ENCODE measurements at regions not wholly inside any gene's neighbourhood (a gene's known extent, or its start where the extent isn't known, plus 50 kb on each side); places are given as distances from the start of the nearest gene placed in this dataset.
"Not testable (repeated sequence)": the region's sequence is repeated elsewhere in the genome, so short reads cannot be mapped to it uniquely, and the experiment has no call there.

DNA sequence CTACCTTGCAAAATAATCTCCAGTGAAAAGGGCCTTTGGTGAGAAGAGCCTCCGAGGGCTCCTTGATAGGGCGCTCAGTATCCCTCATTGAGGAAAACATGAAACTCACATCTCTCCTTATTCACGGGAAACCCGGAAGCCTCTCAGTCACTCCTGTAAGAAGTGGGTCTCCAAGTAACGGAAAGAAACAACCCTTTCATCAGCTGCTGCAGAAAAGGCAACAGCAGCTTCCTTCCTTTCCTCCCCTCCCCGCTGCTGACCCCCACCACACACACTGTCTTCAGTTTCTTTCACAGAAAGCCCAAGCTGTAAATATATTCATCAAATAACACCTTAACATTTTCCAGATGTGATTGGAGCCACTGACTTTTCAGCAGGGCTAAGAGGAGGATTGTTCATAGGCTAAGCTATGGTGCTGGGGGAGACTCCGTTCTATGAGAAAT is 81.4 kb downstream of the C9orf152 start:
- DNase-seq, result no peak
- peaks cover 16% of the 10 kb centered on the region for H3K4me1 Mint-ChIP-seq (ENCODE audit: low read depth)
- POLR2A ChIA-PET, result interaction anchor here (1.7 kb wide), 1 partner anchor 18 kb away, joined by 3 read pairs; no protein-coding TSS in a partner anchor
- H3K27ac Mint-ChIP-seq, result no peak overlapping the region
- intact Hi-C loops (cut with micrococcal nuclease), result no loop called here
- H3K4me3 Mint-ChIP-seq, result no peak overlapping the region
- no peaks in the 10 kb centered on the region for H3K27me3 Mint-ChIP-seq
- CTCF ChIA-PET, result interaction anchor here (0.6 kb wide), 1 partner anchor 247 kb away, joined by 5 read pairs; no protein-coding TSS in a partner anchor
- no peaks in the 10 kb centered on the region for H3K9me3 Mint-ChIP-seq
- H3K36me3 Mint-ChIP-seq, result no peaks in the 10 kb centered on the region

GRCh38 chr9:110126986-110127864 is 80.7 kb downstream of the C9orf152 start:
- no peaks in the 10 kb centered on the region for H3K36me3 Mint-ChIP-seq
- intact Hi-C loops (cut with micrococcal nuclease), result no loop called here
- peaks cover 16% of the 10 kb centered on the region for H3K4me1 Mint-ChIP-seq (ENCODE audit: low read depth)
- ChIA-PET CTCF (interaction anchor here (0.6 kb wide), 1 partner anchor 247 kb away, joined by 5 read pairs; no protein-coding TSS in a partner anchor), POLR2A (no interaction called here)
- H3K27me3 Mint-ChIP-seq, result no peaks in the 10 kb centered on the region
- DNase-seq, result no peak
- no peak overlapping the region for H3K27ac Mint-ChIP-seq
- H3K9me3 Mint-ChIP-seq, result no peaks in the 10 kb centered on the region
- H3K4me3 Mint-ChIP-seq, result no peak overlapping the region

DNA sequence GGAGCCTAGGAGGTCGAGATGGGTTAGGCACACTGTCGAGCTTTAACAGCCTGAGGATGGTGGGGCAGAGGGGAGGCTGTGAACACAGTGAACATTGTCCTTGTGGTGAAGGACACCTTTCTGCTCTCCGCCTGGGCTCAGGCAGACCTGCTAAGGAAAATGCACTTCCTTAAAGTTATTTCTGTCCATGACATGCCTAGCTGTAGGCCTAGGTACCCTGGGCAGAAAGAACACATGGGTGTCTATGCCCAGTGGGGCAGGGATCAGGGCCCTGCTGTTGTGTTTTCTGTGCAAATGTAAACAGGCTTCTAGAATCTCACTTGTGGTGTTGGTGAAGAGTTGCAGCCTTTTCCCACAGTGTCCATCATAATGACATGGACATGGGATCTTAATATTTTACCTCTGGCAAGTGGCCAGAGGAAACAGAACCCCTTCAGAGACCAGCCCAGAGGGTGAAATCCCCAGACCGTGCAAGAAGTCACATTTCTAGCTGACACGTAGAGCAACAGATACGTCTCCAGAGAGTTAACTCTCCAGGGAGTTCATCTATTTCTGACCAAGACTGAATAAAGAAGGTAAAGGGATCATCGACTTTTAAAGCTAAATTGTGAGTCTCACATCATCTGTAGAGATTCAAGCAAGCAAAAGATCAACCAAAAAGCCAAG is 79.2 kb downstream of the C9orf152 start:
- intact Hi-C loops (cut with micrococcal nuclease), result no loop called here
- ChIA-PET CTCF (interaction anchor here (1.5 kb wide), 1 partner anchor 20 kb away, joined by 3 read pairs; no protein-coding TSS in a partner anchor), POLR2A (no interaction called here)
- no peak for DNase-seq
- no peak overlapping the region for H3K4me3 Mint-ChIP-seq
- no peaks in the 10 kb centered on the region for H3K9me3 Mint-ChIP-seq
- H3K4me1 Mint-ChIP-seq (ENCODE audit: low read depth), result peaks cover 21% of the 10 kb centered on the region
- H3K27me3 Mint-ChIP-seq, result no peaks in the 10 kb centered on the region
- no peaks in the 10 kb centered on the region for H3K36me3 Mint-ChIP-seq
- no peak overlapping the region for H3K27ac Mint-ChIP-seq

- intact Hi-C loops (cut with micrococcal nuclease), result no loop called here
- no peak overlapping the region for H3K27ac Mint-ChIP-seq
These were observed 78.5 kb downstream of the C9orf152 start for GRCh38 chr9:110129425-110129824.

DNA sequence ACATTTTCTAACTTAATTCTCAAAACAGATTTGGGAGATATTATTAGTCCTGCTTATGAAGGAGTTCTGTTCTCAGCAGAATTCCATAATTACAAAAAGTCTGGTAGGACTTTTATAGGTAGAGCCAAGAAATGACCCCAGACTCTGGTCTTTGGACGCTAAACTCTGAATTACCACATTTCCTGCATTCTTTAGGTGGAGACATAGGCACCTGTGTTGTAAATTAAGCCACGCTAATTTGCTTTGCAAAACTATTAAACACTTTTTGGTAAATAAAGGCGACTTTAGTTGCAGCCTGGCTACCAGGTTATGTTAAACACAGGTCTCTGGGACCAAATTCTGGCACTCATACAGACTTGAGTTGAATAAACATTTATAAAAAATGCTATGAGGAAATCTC is 77.7 kb downstream of the C9orf152 start:
- peaks cover 21% of the 10 kb centered on the region for H3K4me1 Mint-ChIP-seq (ENCODE audit: low read depth)
- H3K27ac Mint-ChIP-seq, result no peak overlapping the region
- H3K27me3 Mint-ChIP-seq, result no peaks in the 10 kb centered on the region
- no peaks in the 10 kb centered on the region for H3K9me3 Mint-ChIP-seq
- no peak for DNase-seq
- no peaks in the 10 kb centered on the region for H3K36me3 Mint-ChIP-seq
- POLR2A ChIA-PET, result no interaction called here
- intact Hi-C loops (cut with micrococcal nuclease), result no loop called here
- CTCF ChIA-PET, result interaction anchor here (0.9 kb wide), 1 partner anchor 227 kb away, joined by 4 read pairs; no protein-coding TSS in a partner anchor
- no peak overlapping the region for H3K4me3 Mint-ChIP-seq

More at GRCh38 chr9:110129425-110129824, 78.5 kb downstream of the C9orf152 start:
- CTCF ChIA-PET, result interaction anchor here (0.6 to 1.5 kb wide), 2 partner anchors 19 to 78 kb away, joined by 3 read pairs; no protein-coding TSS in a partner anchor
- Mint-ChIP-seq H3K4me1 (ENCODE audit: low read depth) (peaks cover 21% of the 10 kb centered on the region), H3K4me3 (no peak overlapping the region), H3K27me3 (no peaks in the 10 kb centered on the region), H3K9me3 (no peaks in the 10 kb centered on the region), H3K36me3 (no peaks in the 10 kb centered on the region)
- no peak for DNase-seq
- POLR2A ChIA-PET, result no interaction called here

- ChIA-PET POLR2A (interaction anchor here (0.6 kb wide), 1 partner anchor 225 kb away, joined by 3 read pairs; no protein-coding TSS in a partner anchor), CTCF (interaction anchor here (0.9 kb wide), 1 partner anchor 228 kb away, joined by 4 read pairs; no protein-coding TSS in a partner anchor)
- H3K4me3 Mint-ChIP-seq, result no peak overlapping the region
- no peaks in the 10 kb centered on the region for H3K27me3 Mint-ChIP-seq
- intact Hi-C loops (cut with micrococcal nuclease), result no loop called here
- peaks cover 15% of the 10 kb centered on the region for H3K4me1 Mint-ChIP-seq (ENCODE audit: low read depth)
- peaks cover under 1% of the 10 kb centered on the region for H3K36me3 Mint-ChIP-seq
- no peak for DNase-seq
- no peak overlapping the region for H3K27ac Mint-ChIP-seq
- H3K9me3 Mint-ChIP-seq, result no peaks in the 10 kb centered on the region
These were observed 77.1 kb downstream of the C9orf152 start for GRCh38 chr9:110130791-110131416.

- Mint-ChIP-seq H3K4me3 (no peak overlapping the region), H3K27me3 (no peaks in the 10 kb centered on the region), H3K4me1 (ENCODE audit: low read depth) (peaks cover 9% of the 10 kb centered on the region), H3K36me3 (peaks cover 6% of the 10 kb centered on the region), H3K9me3 (no peaks in the 10 kb centered on the region), H3K27ac (no peak overlapping the region)
- CTCF ChIA-PET, result interaction anchor here (0.9 kb wide), 1 partner anchor 228 kb away, joined by 4 read pairs; no protein-coding TSS in a partner anchor
- POLR2A ChIA-PET, result interaction anchor here (0.6 kb wide), 1 partner anchor 226 kb away, joined by 3 read pairs; no protein-coding TSS in a partner anchor
- no peak for DNase-seq
- intact Hi-C loops (cut with micrococcal nuclease), result no loop called here
These were observed 76.5 kb downstream of the C9orf152 start for GRCh38 chr9:110131499-110131898.

DNA sequence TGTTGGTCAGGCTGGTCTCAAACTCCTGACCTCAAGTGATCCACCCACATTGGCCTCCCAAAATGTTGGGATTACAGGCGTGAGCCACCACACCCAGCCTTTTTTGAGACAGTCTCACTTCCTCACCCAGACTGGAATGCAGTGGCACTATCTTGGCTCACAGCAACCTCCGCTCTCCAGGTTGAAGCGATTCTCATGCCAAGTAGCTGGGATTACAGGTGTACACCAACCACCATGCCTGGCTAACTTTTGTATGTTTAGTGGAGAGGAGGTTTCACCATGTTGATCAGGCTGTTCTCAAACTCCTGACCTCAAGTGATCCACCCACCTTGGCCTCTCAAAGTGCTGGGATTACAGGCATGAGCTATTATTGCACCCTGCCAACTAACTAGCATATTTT is 75.4 kb downstream of the C9orf152 start:
- intact Hi-C loops (cut with micrococcal nuclease); DNase-seq; H3K27me3 Mint-ChIP-seq; H3K4me3 Mint-ChIP-seq; H3K27ac Mint-ChIP-seq; POLR2A ChIA-PET; H3K4me1 Mint-ChIP-seq (ENCODE audit: low read depth); H3K9me3 Mint-ChIP-seq: not testable (repeated sequence)
- CTCF ChIA-PET, result interaction anchor here (0.9 kb wide), 1 partner anchor 229 kb away, joined by 3 read pairs; no protein-coding TSS in a partner anchor
- H3K36me3 Mint-ChIP-seq, result peaks cover 17% of the 10 kb centered on the region

- CTCF ChIA-PET, result interaction anchor here (0.9 kb wide), 1 partner anchor 230 kb away, joined by 3 read pairs; no protein-coding TSS in a partner anchor
- Mint-ChIP-seq H3K9me3 (no peaks in the 10 kb centered on the region), H3K4me3 (no peak overlapping the region), H3K36me3 (peaks cover 21% of the 10 kb centered on the region), H3K27ac (no peak overlapping the region), H3K4me1 (ENCODE audit: low read depth) (peaks cover 5% of the 10 kb centered on the region), H3K27me3 (no peaks in the 10 kb centered on the region)
- POLR2A ChIA-PET, result no interaction called here
- intact Hi-C loops (cut with micrococcal nuclease), result no loop called here
- DNase-seq, result no peak
These were observed 74.9 kb downstream of the C9orf152 start for GRCh38 chr9:110133059-110133458.

DNA sequence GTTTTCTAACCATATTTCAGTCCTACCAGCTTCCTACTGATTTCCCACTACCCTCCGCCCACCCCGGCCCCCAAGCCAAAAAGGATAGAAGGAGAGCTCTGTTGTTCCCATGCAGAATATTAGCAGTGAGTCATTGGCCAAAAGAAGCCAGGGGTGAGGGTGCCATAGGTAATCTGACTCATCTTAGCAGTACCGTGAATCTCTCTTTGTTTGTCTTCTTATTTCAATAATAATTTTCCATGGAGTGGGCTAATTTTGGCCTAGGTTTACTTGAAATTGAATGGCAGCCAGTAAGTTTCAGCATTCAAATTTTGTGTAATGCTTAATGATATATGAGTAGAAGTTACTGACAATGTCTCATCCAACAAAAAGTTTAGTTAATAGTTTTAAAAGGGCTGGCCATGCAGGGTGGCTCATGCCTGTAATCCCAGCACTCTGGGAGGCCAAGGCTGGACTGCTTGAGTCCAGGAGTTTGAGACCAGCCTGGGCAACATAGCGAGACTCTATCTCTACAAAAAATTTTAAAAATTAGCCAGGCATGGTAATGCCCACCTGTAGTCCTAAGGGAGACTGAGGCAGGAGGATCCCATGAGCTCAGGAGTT is 74.2 kb downstream of the C9orf152 start:
- no peak overlapping the region for H3K27ac Mint-ChIP-seq
- ChIA-PET CTCF (interaction anchor here (0.9 kb wide), 1 partner anchor 230 kb away, joined by 3 read pairs; no protein-coding TSS in a partner anchor), POLR2A (no interaction called here)
- H3K36me3 Mint-ChIP-seq, result peaks cover 23% of the 10 kb centered on the region
- H3K9me3 Mint-ChIP-seq, result no peaks in the 10 kb centered on the region
- intact Hi-C loops (cut with micrococcal nuclease), result no loop called here
- H3K27me3 Mint-ChIP-seq, result no peaks in the 10 kb centered on the region
- no peak overlapping the region for H3K4me3 Mint-ChIP-seq
- no peak for DNase-seq
- H3K4me1 Mint-ChIP-seq (ENCODE audit: low read depth), result peaks cover 5% of the 10 kb centered on the region

DNA sequence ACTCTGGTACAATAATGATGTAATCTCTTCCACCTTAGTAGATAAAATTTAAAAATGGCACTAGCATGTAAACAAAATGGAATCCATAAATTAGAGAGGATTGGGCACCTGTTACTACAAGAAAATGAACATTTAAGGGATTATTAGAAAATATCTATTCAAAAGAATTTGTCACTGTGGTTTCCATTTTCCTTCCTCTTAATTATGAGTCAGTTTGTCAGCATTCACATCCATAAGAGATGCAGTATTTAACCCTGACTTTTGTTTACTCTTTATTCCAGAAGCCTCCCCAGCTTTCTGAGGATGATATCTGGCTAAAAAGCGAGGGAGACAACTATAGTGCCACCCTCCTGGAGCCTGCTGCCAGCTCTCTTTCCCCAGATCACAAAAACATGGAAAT is 72.1 kb downstream of the C9orf152 start:
- no peak overlapping the region for H3K27ac Mint-ChIP-seq
- H3K4me3 Mint-ChIP-seq, result no peak overlapping the region
- no peaks in the 10 kb centered on the region for H3K9me3 Mint-ChIP-seq
- peaks cover 35% of the 10 kb centered on the region for H3K36me3 Mint-ChIP-seq
- CTCF ChIA-PET, result no interaction called here
- POLR2A ChIA-PET, result no interaction called here
- peaks cover 5% of the 10 kb centered on the region for H3K4me1 Mint-ChIP-seq (ENCODE audit: low read depth)
- no peak for DNase-seq
- H3K27me3 Mint-ChIP-seq, result no peaks in the 10 kb centered on the region
- intact Hi-C loops (cut with micrococcal nuclease), result no loop called here

All from activated CD4-positive, alpha-beta memory T cell treated with anti-CD3 and anti-CD28 coated beads for 36 hours (primary cell).